ENCODE measurements at regions not wholly inside any gene's neighbourhood (a gene's known extent, or its start where the extent isn't known, plus 50 kb on each side); places are given as distances from the start of the nearest gene placed in this dataset.

- H3K36me3 Mint-ChIP-seq: no peaks in the 10 kb centered on the region
- no peak overlapping the region for H3K4me3 Mint-ChIP-seq
- peaks cover 31% of the 10 kb centered on the region for H3K4me1 Mint-ChIP-seq
- TF ChIP-seq CTCF (IDR thresholded peaks at IDR 0.05; ENCODE audit: unreplicated experiment): no peak
- H3K27ac Mint-ChIP-seq: peak overlapping the region; percentile 95
- no peaks in the 10 kb centered on the region for H3K27me3 Mint-ChIP-seq (ENCODE audit: low read depth)
- peaks cover 3% of the 10 kb centered on the region for H3K9me3 Mint-ChIP-seq
- no peak for DNase-seq (ENCODE audit: low spot score in 2 of 2, unreplicated experiment in 2 of 2)
Measured at GRCh38 chr12:3973269-3973884, 100.2 kb upstream of the PARP11 start.

GRCh38 chr12:3972576-3972975, 99.4 kb upstream of the PARP11 start:
- Mint-ChIP-seq H3K36me3 (no peaks in the 10 kb centered on the region), H3K4me3 (no peak overlapping the region), H3K27me3 (ENCODE audit: low read depth) (no peaks in the 10 kb centered on the region), H3K27ac (no peak overlapping the region), H3K9me3 (peaks cover 3% of the 10 kb centered on the region), H3K4me1 (peaks cover 39% of the 10 kb centered on the region)
- TF ChIP-seq CTCF (IDR thresholded peaks at IDR 0.05; ENCODE audit: unreplicated experiment): no peak
- no peak for DNase-seq (ENCODE audit: low spot score in 2 of 2, unreplicated experiment in 2 of 2)

- H3K4me3 Mint-ChIP-seq: no peak overlapping the region
- peaks cover 3% of the 10 kb centered on the region for H3K9me3 Mint-ChIP-seq
- no peak for TF ChIP-seq CTCF (IDR thresholded peaks at IDR 0.05; ENCODE audit: unreplicated experiment)
- peaks cover 48% of the 10 kb centered on the region for H3K4me1 Mint-ChIP-seq
- H3K27ac Mint-ChIP-seq: peak overlapping the region; percentile 91
- DNase-seq (ENCODE audit: low spot score in 2 of 2, unreplicated experiment in 2 of 2): no peak
- H3K27me3 Mint-ChIP-seq (ENCODE audit: low read depth): no peaks in the 10 kb centered on the region
- no peaks in the 10 kb centered on the region for H3K36me3 Mint-ChIP-seq
Measured at GRCh38 chr12:3968523-3968922, 95.3 kb upstream of the PARP11 start.

GRCh38 chr12:3967556-3968160, 94.5 kb upstream of the PARP11 start:
- Mint-ChIP-seq H3K27me3 (ENCODE audit: low read depth) (no peaks in the 10 kb centered on the region), H3K4me1 (peaks cover 51% of the 10 kb centered on the region), H3K27ac (peak overlapping the region; percentile 91), H3K4me3 (no peak overlapping the region), H3K9me3 (peaks cover 3% of the 10 kb centered on the region), H3K36me3 (no peaks in the 10 kb centered on the region)
- no peak for DNase-seq (ENCODE audit: low spot score in 2 of 2, unreplicated experiment in 2 of 2)
- TF ChIP-seq CTCF (IDR thresholded peaks at IDR 0.05; ENCODE audit: unreplicated experiment): no peak

- no peak for TF ChIP-seq CTCF (IDR thresholded peaks at IDR 0.05; ENCODE audit: unreplicated experiment)
- H3K36me3 Mint-ChIP-seq: no peaks in the 10 kb centered on the region
- peak overlapping the region; percentile 77 for H3K27ac Mint-ChIP-seq
- no peaks in the 10 kb centered on the region for H3K9me3 Mint-ChIP-seq
- DNase-seq (ENCODE audit: low spot score in 2 of 2, unreplicated experiment in 2 of 2): no peak
- no peak overlapping the region for H3K4me3 Mint-ChIP-seq
- no peaks in the 10 kb centered on the region for H3K27me3 Mint-ChIP-seq (ENCODE audit: low read depth)
- peaks cover 64% of the 10 kb centered on the region for H3K4me1 Mint-ChIP-seq
Measured at GRCh38 chr12:3966376-3966775, 93.2 kb upstream of the PARP11 start.

Data from mesothelial cell of epicardium (in vitro differentiated cells).